GM23338 (cell line): ENCODE measurements at regions not wholly inside any gene's neighbourhood (a gene's known extent, or its start where the extent isn't known, plus 50 kb on each side); places are given as distances from the start of the nearest gene placed in this dataset.

ENCODE experiments used
- CTCF ChIP-seq, 2 experiments: fragments of 200-600 bp in 1 of 2; sonication (generic) in 1 of 2; conservative IDR thresholded peaks; 2 replicates each; pipeline versions ENCODE4 v1.5.1 to v1.6.1; 2016 to 2017; ENCODE audit warnings: antibody characterized with exemption in 2 of 2, low read depth in 2 of 2, mild to moderate bottlenecking in 2 of 2, moderate library complexity in 1 of 2
- EZH2 ChIP-seq: fragments of 200-600 bp; sonication (generic); IDR thresholded peaks from one replicate; pipeline ENCODE4 v1.8.0; 2017; ENCODE audit warnings: antibody characterized with exemption, mild to moderate bottlenecking, low read depth; ENCODE audit not compliant: unreplicated experiment
- POLR2AphosphoS5 ChIP-seq: IDR thresholded peaks from 2 replicates; pipeline ENCODE4 v1.6.1; 2016; ENCODE audit warnings: antibody characterized with exemption, low read depth

GRCh38 chr10:78190051-78190825 lies 156.6 kb downstream of the RPS24 start:
- TF ChIP-seq CTCF (conservative IDR thresholded peaks at IDR 0.05; ENCODE audit: low read depth in 2 of 2) (no peak), POLR2AphosphoS5 (no peak), EZH2 (no peak)
